ENCODE measurements at regions not wholly inside any gene's neighbourhood (a gene's known extent, or its start where the extent isn't known, plus 50 kb on each side); places are given as distances from the start of the nearest gene placed in this dataset.

DNA sequence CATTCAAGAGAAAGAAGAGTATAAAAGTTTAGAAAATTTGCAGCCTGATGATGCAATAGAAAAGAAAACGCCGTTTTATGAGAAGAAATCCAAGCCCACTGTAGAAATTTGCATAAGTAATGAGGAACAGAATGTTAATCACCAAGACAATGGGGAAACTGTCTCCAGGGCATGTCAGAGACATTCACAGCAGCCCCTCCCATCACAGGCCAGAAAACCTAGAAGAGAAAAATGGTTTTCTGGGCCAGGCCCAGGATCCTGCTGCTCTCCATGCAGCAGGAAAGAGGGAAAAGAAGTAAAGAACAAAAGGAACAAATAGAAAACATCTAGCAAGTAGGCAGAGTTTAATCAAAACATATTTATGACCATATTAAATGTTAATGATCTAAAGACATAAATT, 119.0 kb downstream of the ANKRD50 start:
- Histone ChIP-seq H3K27me3 (no peaks in the 10 kb centered on the region), H3K36me3 (no peaks in the 10 kb centered on the region), H3K9me3 (no peaks in the 10 kb centered on the region), H3K27ac (no peak overlapping the region), H3K4me3 (no peak overlapping the region), H3K4me1 (no peaks in the 10 kb centered on the region)
- ATAC-seq (no peak), DNase-seq (no peak)
- intact Hi-C loops (cut with DNase I): no loop called here
- no peak for TF ChIP-seq POLR2A (IDR thresholded peaks at IDR 0.05)
- TF ChIP-seq, protein P1, sequence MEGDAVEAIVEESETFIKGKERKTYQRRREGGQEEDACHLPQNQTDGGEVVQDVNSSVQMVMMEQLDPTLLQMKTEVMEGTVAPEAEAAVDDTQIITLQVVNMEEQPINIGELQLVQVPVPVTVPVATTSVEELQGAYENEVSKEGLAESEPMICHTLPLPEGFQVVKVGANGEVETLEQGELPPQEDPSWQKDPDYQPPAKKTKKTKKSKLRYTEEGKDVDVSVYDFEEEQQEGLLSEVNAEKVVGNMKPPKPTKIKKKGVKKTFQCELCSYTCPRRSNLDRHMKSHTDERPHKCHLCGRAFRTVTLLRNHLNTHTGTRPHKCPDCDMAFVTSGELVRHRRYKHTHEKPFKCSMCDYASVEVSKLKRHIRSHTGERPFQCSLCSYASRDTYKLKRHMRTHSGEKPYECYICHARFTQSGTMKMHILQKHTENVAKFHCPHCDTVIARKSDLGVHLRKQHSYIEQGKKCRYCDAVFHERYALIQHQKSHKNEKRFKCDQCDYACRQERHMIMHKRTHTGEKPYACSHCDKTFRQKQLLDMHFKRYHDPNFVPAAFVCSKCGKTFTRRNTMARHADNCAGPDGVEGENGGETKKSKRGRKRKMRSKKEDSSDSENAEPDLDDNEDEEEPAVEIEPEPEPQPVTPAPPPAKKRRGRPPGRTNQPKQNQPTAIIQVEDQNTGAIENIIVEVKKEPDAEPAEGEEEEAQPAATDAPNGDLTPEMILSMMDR (IDR thresholded peaks at IDR 0.05): no peak
- 70% methylated on average over 2 of the region's 2 CpGs for WGBS (ENCODE audit: insufficient coverage, low coverage, low lambda C conversion rate, missing lambda C conversion rate)

DNA sequence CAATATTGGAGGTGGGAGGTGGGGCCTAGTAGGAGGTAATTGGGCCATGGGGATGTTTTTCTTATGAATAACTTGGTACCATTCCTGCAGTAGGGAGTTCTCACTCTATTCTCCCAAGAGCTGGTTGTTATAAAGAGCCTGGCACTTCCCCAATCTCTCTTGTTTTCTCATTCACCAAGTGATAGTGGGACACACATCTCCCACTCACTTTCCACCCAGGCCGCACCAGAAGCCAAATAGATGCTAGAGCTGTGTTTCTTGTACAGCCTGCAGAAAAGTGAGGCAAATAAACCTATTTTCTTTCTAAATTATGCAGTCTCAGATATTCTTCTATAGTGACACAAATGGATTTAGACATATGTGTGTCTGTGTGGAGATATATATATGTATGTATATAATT, 117.6 kb downstream of the ANKRD50 start:
- Histone ChIP-seq H3K27me3 (no peaks in the 10 kb centered on the region), H3K4me1 (no peaks in the 10 kb centered on the region), H3K36me3 (no peaks in the 10 kb centered on the region), H3K9me3 (no peaks in the 10 kb centered on the region), H3K27ac (no peak overlapping the region), H3K4me3 (no peak overlapping the region)
- 90% methylated on average over 1 of the region's 1 CpG for WGBS (ENCODE audit: insufficient coverage, low coverage, low lambda C conversion rate, missing lambda C conversion rate)
- DNase-seq (no peak), ATAC-seq (no peak)
- intact Hi-C loops (cut with DNase I): no loop called here
- TF ChIP-seq, protein P1 (IDR thresholded peaks at IDR 0.05): no peak
- TF ChIP-seq POLR2A (IDR thresholded peaks at IDR 0.05): no peak

DNA sequence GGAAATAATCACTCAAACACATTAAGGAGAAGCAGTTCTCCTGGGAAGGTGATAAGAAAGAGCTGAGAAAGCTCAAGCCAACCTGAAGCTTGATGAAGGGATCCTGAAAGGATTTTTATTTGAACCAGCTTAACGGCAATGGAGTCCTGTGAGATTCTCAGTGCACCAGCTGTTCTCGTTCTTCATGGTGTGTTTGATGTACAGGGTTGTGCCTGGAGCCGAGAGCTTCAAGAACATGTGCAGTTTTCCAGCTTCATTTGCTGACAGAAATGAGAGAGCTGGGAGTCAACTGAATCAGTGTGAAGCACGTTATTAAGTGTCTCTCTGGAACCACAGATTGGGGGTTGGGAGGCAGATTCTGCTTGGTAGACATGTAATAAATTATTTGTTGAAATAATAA, 115.7 kb downstream of the ANKRD50 start:
- 33% methylated on average over 3 of the region's 4 CpGs for WGBS (ENCODE audit: insufficient coverage, low coverage, low lambda C conversion rate, missing lambda C conversion rate)
- DNase-seq (no peak), ATAC-seq (no peak)
- Histone ChIP-seq H3K27me3 (no peaks in the 10 kb centered on the region), H3K4me1 (no peaks in the 10 kb centered on the region), H3K36me3 (no peaks in the 10 kb centered on the region), H3K27ac (no peak overlapping the region), H3K9me3 (no peaks in the 10 kb centered on the region), H3K4me3 (no peak overlapping the region)
- intact Hi-C loops (cut with DNase I): no loop called here
- TF ChIP-seq, protein P1 (IDR thresholded peaks at IDR 0.05): no peak
- TF ChIP-seq POLR2A (IDR thresholded peaks at IDR 0.05): no peak

DNA sequence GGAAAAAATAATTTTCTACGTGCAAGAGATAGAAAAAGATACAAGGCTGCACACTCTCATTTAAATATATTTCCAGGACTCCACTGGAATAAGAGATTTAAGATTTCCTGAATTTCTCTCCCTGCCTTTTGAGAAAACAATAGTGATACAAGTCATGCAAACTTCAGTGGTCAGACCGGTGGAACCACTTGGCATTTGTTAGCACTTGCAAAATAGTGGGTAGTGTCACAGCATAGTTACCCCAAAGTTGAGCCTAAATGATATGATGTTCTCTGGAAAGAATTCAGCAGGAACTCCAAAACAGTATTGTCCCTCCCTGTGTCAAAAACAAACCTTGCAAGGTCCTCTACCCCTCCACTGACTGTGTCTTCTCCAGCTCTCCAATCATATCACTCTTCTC, 102.3 kb downstream of the ANKRD50 start:
- ATAC-seq (no peak), DNase-seq (no peak)
- no peak for TF ChIP-seq POLR2A (IDR thresholded peaks at IDR 0.05)
- TF ChIP-seq, protein P1 (IDR thresholded peaks at IDR 0.05): no peak
- H3K9me3 ChIP-seq: no peaks in the 10 kb centered on the region
- H3K27me3 ChIP-seq: no peaks in the 10 kb centered on the region
- H3K4me3 ChIP-seq: no peak overlapping the region
- no peak overlapping the region for H3K27ac ChIP-seq
- no peaks in the 10 kb centered on the region for H3K4me1 ChIP-seq
- H3K36me3 ChIP-seq: no peaks in the 10 kb centered on the region
- WGBS (ENCODE audit: insufficient coverage, low coverage, low lambda C conversion rate, missing lambda C conversion rate): 41% methylated on average over 2 of the region's 2 CpGs
- intact Hi-C loops (cut with DNase I): no loop called here

Small RNA genes in the stretch of these regions (small RNA-seq; reads per million reads assigned to genes)
- 0 reads per million in 2 experiments for gene AC093767.1
